Left lobe of liver (tissue), 2 donors: ENCODE measurements at regions not wholly inside any gene's neighbourhood (a gene's known extent, or its start where the extent isn't known, plus 50 kb on each side); places are given as distances from the start of the nearest gene placed in this dataset.

Source experiments
- ATAC-seq: fragments of 200-7000 bp; cut with Tn5 transposase; one replicate; pipeline ENCODE4 v1.9.1; 2020; ENCODE audit warnings: mild to moderate bottlenecking, moderate library complexity
- DNase-seq: peaks from one replicate; pipeline ENCODE4 v3.0.0-alpha.2; 2020; ENCODE audit warnings: low spot score
- donor health status: DM: no; HTN: no; CAD: no; lungs with moderate emphysema.
- donor health status: DM: no; HTN: yes; CAD: no.

DNA sequence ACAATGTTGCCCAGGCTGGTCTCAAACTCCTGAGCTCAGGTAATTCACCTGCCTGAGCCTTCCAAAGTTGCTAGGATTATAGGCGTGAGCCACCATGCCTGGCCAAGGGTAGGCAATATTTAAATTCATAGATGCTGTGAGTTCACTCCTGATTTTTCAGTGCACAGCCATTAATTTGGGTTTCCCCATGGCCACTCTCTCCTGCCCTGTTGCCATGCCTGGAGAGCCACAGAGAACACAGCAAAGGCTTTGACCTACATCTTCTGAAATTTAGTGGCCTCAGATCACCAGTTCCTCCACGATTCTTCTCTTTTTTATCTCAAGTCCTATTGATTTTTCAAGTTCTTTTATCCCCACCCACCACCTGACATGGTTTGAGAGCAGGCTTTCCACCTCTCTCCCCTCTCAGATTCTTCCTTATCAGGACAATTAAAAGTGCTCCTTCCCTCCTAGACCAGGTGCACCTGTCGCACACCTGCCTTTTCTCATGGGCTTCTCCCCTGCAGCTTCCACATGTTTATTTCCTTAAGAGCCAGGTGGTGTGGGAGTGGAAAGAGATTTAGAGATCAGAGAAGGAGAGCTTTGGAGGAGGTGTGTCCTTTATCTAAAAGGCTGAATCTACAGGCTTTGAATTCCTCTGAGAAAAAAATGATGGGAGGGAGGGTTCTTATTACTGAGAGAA, 123.8 kb downstream of the ADRA2A start:
- ATAC-seq (no peak), DNase-seq (no peak)

DNA sequence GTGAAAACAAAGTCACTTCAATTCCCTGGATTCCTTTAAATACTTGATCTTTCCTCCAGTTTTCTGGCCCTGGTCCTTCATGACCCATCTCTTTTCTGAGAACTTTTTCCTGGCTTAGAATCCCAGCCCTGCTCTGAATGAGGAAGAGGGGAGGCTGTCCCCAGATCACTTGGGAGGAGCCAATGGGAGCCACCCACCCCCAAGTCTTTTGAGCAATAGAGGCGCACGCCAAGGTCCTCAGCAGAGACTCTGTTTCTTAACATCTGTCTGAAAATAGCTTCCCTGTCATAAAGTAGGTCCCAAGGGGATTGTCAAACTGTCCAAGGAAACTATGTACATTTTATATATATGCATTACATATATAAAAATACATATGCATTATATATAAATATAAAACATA, 126.8 kb downstream of the ADRA2A start:
- ATAC-seq (no peak), DNase-seq (no peak)

DNA sequence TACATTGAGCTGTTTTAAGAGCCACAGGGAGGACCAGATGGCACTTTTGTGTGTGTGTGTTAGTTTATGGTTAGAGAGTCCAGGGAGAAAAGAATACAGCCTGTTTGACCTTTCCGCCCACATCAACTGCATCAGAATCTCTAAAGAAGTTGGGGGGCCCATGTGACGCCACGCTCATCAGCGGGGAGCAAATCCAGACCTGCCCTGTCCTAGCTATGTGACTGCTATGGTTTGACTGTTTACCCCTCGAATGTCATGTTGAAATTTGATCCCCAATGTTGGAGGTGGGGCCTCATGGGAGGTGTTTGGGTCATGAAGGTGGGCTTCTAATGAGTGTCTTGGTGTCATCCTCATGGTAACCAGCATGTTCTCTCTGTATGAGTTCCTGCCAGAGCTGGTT, 128.0 kb downstream of the ADRA2A start:
- DNase-seq (no peak), ATAC-seq (no peak)

DNA sequence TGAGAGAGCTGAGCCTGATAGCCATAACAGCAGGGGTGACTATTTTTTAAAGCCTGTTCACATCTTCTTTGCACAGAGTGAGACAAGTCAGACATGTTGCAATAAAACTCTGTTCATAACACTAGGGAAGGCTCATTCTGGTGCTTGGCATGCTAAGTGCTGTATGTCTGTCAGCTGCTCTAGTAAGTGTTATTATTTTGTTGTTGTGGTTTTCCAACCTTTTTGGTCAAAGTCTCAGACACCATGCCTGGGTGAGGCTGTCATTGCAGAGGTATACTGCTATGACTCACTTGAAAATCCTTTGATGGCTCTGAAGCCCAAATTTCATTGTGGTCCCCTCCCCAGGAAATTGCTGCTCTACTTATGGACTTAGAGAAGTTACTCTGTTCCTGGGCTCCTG, 129.7 kb downstream of the ADRA2A start:
- DNase-seq = no peak
- ATAC-seq = no peak

DNA sequence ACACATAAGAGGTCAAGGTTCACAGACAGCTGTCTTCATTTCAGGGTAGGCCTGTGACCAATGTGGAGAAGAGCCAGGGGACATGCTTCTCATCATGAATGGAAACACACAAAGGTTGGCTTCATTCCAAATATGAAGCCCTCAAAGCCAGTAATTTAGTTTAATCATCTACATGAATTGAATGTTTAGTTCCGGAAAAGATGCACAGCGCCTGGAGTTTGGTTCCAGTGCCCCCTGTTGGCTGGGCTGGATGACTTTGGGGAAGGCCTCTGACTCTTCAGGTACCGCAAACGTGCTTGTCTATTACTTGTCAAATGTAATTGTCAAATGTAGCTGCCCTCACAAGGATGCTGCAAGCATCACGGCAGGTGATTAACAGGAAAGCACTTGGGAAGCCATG, 130.7 kb downstream of the ADRA2A start:
- peak; percentile 23 for ATAC-seq
- no peak for DNase-seq

DNA sequence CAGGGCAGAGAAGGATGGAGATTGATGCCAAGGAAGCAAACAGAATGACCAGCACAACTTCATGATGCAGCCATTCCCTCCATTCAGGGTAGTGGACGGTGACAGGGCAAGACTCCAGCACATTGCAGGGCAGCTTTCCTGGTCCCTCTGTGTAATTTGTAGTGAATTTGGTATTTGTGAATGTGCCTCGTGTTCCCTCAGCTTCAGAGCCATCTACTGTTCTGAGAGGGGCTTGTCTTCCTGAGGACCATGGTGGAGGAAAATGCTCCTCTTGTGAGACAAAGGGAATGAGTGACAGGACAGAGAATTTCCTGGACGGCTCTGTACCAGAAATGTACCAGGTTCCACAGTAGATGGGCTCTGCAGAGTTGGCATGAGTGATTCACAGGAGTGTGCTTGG, 132.1 kb downstream of the ADRA2A start:
- DNase-seq (no peak), ATAC-seq (no peak)

DNA sequence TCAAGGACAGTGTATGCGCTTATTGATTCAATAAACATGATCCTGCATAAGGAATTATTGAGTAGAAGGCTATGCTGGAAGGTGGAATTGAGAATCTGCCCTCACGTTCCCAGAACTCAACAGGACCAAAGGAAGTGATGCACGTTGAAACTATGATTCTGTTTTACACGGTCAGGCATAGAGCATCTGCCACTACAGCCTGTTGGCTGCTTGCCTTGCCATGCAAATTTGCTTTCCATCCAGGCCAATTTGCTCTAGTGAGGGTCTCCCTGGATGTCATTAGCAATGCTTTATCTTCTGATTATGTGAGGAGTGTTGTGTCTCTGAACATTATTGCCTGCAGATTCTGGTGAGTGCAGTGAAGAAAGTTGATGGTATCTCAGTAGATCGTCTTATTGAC, 132.9 kb downstream of the ADRA2A start:
- DNase-seq = no peak

DNA sequence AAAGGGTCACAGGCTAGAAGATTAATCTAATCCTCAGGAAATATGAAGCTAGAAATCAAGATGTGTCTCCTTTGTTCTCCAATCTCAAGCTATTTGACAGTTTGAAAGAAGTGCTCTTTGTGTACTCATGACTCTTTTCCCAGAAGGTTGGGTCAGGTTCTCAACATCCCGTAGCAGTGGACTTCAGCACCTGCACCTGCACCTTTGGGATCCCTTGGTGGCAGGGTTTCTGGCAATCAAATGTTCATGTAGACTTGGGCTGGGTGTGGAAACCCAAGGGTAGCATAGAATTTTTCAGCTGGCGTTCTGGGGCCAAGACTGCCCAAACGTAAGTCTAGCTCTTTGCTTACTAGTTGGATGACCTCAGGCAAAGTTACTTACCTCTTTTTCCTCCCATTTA, 134.4 kb downstream of the ADRA2A start:
- no peak for DNase-seq
- ATAC-seq = no peak

More for the DNA sequence above, 132.9 kb downstream of the ADRA2A start:
- no peak for ATAC-seq

DNA sequence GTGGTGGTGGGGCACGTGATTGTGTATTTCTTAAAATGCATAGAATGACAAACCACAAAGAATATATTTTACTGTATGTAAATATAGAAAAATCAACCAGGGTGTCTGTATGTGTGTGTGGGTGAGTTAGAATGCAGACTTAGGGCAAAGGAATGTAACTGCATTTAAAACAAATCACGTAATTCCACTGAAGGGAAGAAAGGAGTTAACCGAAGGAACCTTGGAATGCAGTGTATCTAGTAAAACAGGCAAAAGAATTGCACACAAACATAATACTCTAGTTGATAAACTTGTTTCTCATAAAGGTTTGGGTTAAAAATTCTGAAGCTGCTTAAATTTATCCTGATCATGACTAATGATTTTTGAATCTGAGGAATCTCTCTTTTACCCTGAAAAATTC, 134.9 kb downstream of the ADRA2A start:
- no peak for ATAC-seq
- no peak for DNase-seq

DNA sequence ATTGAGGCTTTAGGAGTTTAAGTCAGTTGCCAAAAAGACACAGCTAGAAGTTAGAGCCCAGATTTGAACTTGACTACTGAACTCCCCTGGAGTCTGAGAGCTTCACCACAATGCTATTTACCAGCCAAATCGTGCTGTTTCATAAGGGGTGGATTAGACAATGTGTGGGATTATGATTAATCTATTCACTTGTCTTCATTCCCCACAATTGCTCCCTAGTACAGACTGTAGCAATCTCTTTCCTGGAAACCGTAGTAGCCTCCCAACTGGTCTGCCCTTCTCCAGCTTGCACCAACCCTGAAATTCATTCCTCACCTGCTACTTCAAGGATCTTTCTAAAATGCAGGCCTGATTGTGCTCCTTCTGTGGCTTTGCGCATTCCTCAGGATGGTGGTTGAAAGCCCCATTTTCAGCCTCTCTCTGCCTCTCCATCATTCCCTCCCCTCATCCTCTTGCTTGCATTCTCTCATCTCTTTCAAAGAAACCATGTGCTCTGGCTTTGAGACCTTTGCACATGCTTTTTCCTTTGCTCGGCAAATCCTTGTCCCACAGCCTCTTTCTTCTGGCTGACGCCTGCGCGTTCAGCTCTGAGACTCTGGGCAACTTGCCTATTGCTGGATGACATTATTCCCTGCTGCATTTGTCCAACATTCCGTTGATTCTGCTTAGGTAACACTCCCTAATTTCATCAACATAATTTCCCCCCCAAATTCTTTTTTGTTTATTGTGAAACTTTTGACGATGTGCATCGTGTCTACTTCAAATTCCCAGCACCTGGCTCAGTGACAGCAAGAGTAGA, 145.1 kb downstream of the ADRA2A start:
- ATAC-seq (no peak), DNase-seq (no peak)

DNA sequence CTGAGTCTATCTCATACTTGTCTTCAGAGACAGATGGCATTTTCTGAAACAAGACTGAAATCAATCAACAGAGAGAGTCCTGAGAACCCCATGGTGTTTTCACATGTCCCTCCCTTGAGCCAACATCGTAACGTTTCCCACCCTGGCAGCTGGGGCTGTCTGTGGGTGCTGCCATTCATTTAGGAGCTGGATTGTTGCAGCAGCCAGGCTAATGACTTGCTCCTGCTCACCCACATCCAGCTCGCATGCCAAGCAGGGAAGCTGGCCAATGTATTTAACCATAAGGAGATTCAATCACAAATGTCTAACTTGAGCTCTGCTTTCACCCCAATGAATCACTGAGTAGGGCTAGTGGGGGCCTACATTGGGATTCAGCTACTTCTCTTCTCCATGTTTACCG, 146.1 kb downstream of the ADRA2A start:
- no peak for ATAC-seq

DNA sequence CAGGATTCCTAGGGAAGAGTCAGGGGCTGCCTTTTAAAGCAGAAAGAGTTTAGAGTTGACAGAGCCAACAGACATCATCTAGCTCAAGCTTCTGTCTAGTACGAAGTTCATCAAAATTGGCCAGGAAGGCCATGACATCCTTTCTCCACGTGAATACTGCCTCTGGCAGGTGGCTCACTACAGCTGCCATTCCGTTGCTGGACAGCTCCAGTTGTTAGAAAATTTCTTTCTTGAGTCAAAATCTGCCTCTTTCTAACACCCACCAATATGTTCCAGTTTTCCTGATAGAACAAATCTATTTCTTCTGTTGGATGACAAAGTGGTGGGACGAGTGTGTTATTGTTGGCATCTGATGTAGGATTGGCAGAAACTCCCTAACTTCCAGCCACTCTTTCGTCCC, 154.9 kb downstream of the ADRA2A start:
- no peak for DNase-seq
- no peak for ATAC-seq

More for the DNA sequence above, 146.1 kb downstream of the ADRA2A start:
- DNase-seq = no peak

DNA sequence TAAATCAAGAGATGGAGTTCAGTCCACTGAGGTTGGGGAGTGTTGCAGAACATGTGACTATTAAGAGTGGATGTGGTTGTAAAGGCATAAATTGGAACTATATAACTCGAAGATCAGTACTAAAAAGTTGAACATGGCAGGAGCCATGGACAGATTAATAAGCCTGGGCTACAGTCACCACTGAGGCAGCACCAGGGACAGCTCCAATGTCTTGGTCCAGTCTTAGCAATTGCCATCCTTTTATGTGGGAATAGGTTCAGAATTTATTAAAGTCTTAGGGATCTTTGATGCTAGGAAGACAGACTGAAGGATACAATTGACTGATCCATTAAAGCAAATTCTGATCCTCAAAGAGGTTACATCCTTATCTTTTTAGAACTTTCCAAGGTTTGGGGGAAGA, 156.6 kb downstream of the ADRA2A start:
- ATAC-seq (no peak), DNase-seq (no peak)

DNA sequence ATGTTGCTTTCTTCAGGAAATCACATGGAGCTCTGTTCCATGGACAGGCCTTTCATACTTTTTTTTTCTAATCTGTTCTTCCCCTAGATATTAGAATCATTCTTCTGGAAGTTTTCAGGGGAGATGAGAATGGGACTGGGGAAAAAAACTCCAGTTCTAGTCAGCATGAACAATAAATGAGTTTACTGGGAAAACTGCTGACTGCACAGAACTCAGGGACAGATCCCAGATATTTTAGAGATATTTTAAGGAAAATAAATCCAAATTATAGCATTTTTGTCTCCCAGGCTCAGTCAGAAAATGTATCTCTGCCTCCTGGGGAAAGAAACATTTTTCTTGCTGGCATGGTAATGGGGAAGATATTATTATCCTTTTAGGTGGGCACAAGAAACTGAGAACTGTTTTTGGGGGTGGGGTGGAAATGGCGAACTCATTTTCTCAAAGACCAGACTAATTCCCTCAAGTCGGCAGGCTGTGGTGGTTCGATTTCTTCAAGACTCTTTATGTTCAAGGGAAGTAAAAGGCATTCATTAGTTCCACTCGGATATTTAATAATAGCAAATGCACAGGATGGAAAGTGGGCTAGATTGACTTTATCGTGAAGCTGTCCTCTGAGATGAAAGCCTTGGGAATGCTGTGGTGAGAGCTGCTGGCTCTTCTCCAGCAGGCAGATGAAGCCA, 157.5 kb downstream of the ADRA2A start:
- ATAC-seq = no peak
- DNase-seq = no peak

DNA sequence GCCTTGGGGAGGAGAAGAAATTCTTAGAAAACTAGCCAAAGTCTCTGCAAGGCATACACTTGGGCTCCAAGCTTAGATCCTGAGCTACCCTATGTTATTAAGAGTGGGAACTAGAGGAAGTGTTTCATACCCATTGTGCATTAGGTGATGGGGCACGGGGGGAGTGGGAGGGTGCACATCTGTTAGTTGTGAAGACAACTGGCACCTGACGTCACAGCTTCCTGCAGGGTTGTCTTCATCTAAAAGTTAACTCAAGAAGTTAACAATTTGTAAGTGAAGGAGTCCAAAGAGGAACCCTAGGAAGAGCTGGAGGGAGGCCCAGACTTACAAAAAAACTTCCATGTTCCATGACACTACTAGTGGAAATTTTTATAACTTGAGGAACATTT, 158.1 kb downstream of the ADRA2A start:
- no peak for ATAC-seq

DNA sequence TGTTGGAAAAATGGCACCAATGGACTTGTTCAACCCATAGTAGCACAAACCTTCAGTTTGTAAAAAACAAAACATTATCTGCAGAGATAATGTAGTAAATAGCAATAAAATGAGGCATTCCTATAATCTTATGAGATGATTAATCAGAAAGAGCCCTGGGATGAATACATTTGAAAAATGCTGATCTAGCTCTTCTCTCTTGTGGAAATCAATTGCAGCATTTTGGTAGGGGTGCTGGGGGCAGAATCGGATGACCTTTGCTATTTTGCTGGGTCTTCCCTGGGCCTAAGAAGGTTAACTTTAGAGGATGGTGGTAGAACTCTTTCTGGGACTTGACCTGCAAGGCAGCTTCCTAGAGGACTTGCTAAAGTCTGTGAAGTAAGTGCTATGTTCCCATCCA, 163.5 kb downstream of the ADRA2A start:
- DNase-seq (no peak), ATAC-seq (no peak)

More for the DNA sequence above, 158.1 kb downstream of the ADRA2A start:
- no peak for DNase-seq

DNA sequence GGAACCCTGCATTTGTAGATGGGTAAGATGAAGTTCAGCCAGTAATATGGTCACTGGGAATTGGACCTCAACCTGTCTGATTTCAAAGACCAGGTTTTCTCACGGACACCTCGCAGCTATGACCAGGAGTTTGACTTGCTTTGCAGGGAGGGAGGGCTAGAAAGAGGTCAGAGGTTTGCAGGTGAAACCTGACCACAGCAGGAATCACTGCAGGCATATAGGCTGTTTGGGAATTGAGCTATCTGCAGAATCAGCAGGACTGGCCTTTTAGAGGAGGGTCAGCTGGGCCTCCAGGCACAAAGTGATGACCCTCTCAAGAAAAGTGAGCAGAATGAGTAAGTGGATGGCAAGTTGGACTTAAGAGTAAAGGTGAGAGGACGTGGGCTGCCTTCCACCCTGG, 166.3 kb downstream of the ADRA2A start:
- DNase-seq (no peak), ATAC-seq (peak; percentile 45)

DNA sequence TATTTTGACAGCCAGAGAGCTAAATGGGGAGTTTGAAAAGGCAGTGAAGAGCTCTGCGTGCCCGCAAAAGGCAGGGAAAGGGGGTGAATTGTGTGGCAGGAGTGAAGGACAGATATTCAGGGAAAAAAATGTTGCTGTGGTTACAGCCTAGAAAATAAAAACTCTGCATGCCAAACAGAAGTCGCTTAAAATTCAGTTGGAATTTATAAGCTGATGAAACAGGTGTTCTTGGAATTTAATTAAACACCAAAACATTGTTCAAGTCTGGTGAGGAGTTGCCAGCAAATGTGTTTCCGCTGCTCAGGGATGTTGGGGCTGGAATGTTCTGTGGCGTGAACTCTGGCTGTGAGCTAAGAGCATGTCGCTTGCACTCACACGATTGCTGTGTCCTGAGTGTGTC, 169.3 kb downstream of the ADRA2A start:
- ATAC-seq (no peak), DNase-seq (no peak)

DNA sequence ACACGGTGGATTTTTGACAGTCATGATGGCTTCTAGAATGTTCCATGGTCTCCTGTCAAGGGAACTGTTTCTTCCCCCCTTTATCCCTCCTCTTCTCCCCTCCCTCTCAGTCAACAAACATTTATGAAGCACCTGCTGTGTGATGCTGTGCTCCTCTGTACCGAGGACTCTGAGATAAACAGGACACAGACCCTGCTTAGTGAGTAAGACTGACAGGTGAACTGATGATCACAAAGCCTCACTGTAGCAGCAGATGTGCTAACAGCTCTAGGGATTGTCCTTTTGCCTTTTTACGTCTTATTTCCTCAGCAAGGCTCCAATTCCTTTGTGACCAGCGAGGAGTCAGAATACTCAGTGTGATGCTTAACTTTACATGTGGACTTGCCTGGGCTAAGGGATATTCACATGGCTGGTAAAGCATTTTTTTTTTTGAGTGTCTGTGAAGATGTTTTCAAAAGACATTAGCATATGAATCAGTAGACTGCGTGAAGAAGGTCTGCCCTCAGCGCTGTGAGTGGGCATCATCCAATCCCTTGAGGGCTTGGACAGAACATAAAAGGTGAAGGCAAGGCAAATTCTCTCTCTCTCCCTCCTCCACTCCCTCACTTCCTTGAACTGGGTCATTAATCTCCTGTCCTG, 170.1 kb downstream of the ADRA2A start:
- ATAC-seq = no peak
- no peak for DNase-seq

DNA sequence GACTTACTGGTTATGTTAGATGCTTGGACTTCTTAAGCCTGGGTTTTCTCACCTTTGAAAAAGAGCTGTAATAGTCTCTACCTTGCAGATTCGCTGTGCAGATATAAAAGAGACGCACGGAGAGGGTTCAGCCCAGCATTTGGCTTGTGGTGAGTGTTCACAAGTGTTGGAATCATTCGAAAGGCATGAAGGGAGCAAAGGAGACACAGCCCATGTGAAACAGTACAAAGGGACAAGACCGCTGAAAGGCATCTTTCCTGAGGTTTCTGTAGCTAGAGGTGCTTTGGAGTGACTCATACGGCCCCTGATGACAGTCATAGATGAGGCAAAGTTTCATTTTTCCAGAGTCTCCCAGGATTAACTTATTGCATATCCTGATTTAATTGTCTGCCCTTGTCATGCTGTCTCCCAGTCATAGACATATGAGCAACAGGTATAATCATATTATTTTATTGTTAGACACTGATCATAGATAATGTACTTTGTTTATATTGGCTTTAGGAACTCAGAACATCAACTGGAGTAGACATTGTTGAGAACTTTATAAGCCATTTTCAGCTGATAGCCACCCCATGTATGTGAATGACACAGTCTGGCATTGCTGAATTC, 171.1 kb downstream of the ADRA2A start:
- ATAC-seq = no peak
- no peak for DNase-seq

DNA sequence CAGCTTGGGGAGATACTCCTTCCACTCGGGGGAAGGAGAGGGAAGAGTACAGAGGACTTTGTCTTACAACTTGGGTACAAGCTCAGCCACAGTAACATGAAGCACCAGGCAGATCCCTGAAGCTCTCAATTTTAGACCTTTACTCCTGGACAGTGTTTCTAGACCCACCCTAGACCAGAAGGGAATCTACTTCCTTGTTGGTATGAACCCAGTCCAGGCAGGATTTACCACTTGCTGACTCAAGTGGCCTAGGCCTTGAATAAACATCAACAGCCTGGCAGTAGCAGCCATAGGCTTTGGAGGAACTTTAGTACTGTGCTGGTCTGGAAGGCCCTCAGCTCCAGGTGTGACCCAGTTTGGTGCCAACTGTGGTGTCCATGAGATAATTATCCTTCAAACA, 173.1 kb downstream of the ADRA2A start:
- DNase-seq (no peak), ATAC-seq (no peak)
